Muscle layer of colon (tissue), 2 donors: ENCODE measurements at regions not wholly inside any gene's neighbourhood (a gene's known extent, or its start where the extent isn't known, plus 50 kb on each side); places are given as distances from the start of the nearest gene placed in this dataset.
"Not testable (repeated sequence)": the region's sequence is repeated elsewhere in the genome, so short reads cannot be mapped to it uniquely, and the experiment has no call there.

ENCODE experiments used
- H3K27ac ChIP-seq: one replicate; pipeline ENCODE4 v1.7.0; 2013; ENCODE audit warnings: low read depth, mild to moderate bottlenecking, low read length, moderate library complexity
- H3K27me3 ChIP-seq, 2 donors: one replicate each; pipeline ENCODE4 v1.7.0; 2013; ENCODE audit warnings: low read length in 2 of 2, mild to moderate bottlenecking in 2 of 2; ENCODE audit not compliant: insufficient read depth in 2 of 2, control insufficient read depth in 1 of 2
- H3K36me3 ChIP-seq: one replicate; pipeline ENCODE4 v1.7.0; 2013; ENCODE audit warnings: mild to moderate bottlenecking, low read length; ENCODE audit not compliant: insufficient read depth
- H3K4me1 ChIP-seq: one replicate; pipeline ENCODE4 v1.7.0; 2013; ENCODE audit warnings: mild to moderate bottlenecking, low read length; ENCODE audit not compliant: insufficient read depth
- H3K4me3 ChIP-seq, 2 donors: one replicate each; pipeline ENCODE4 v1.7.0; 2013; ENCODE audit warnings: low read length in 2 of 2, low read depth in 1 of 2, mild to moderate bottlenecking in 1 of 2, moderate library complexity in 1 of 2
- H3K9ac ChIP-seq: one replicate; pipeline ENCODE4 v1.7.0; 2013; ENCODE audit warnings: low read length
- H3K9me3 ChIP-seq: one replicate; pipeline ENCODE4 v1.7.0; 2013; ENCODE audit warnings: mild to moderate bottlenecking, low read length
- donor health status: abdominal sarcoma.
- donor health status: Adenocarcinoma of cecum.

- Histone ChIP-seq H3K4me1 (peaks cover 12% of the 10 kb centered on the region), H3K4me3 (no peak overlapping the region)
Measured at GRCh38 chr1:192906334-192906733, 97.5 kb downstream of the RGS2 start.

GRCh38 chr1:192907545-192908243 is 98.9 kb downstream of the RGS2 start:
- Histone ChIP-seq H3K9ac (no peak overlapping the region), H3K27ac (peak overlapping the region; percentile 54), H3K36me3 (no peaks in the 10 kb centered on the region), H3K9me3 (no peaks in the 10 kb centered on the region), H3K27me3 (no peaks in the 10 kb centered on the region), H3K4me1 (peaks cover 12% of the 10 kb centered on the region), H3K4me3 (no peak overlapping the region)

More at GRCh38 chr1:192906334-192906733, 97.5 kb downstream of the RGS2 start:
- H3K9me3 ChIP-seq, result no peaks in the 10 kb centered on the region
- H3K9ac ChIP-seq, result no peak overlapping the region
- H3K27me3 ChIP-seq, result no peaks in the 10 kb centered on the region
- no peak overlapping the region for H3K27ac ChIP-seq
- no peaks in the 10 kb centered on the region for H3K36me3 ChIP-seq

GRCh38 chr1:192911896-192912656 is 103.2 kb downstream of the RGS2 start:
- H3K4me3 ChIP-seq, H3K27ac ChIP-seq, H3K9ac ChIP-seq, H3K36me3 ChIP-seq, H3K27me3 ChIP-seq, H3K9me3 ChIP-seq: not testable (repeated sequence)
- H3K4me1 ChIP-seq, result peaks cover 27% of the 10 kb centered on the region

- Histone ChIP-seq H3K4me1 (peaks cover 17% of the 10 kb centered on the region), H3K27ac (no peak overlapping the region), H3K4me3 (no peak overlapping the region), H3K27me3 (no peaks in the 10 kb centered on the region), H3K9ac (no peak overlapping the region), H3K36me3 (no peaks in the 10 kb centered on the region), H3K9me3 (no peaks in the 10 kb centered on the region)
Measured at GRCh38 chr1:192913683-192914082, 104.8 kb downstream of the RGS2 start.

- H3K4me3 ChIP-seq, result no peak overlapping the region
- H3K27ac ChIP-seq, result no peak overlapping the region
Measured at GRCh38 chr1:192914092-192914491, 105.3 kb downstream of the RGS2 start.

GRCh38 chr1:192914696-192915095 is 105.9 kb downstream of the RGS2 start:
- H3K27ac ChIP-seq, result no peak overlapping the region

More at GRCh38 chr1:192914092-192914491, 105.3 kb downstream of the RGS2 start:
- no peaks in the 10 kb centered on the region for H3K27me3 ChIP-seq
- no peaks in the 10 kb centered on the region for H3K9me3 ChIP-seq
- H3K4me1 ChIP-seq, result peaks cover 16% of the 10 kb centered on the region
- no peak overlapping the region for H3K9ac ChIP-seq
- no peaks in the 10 kb centered on the region for H3K36me3 ChIP-seq

GRCh38 chr1:192916021-192916420 is 107.2 kb downstream of the RGS2 start:
- H3K27ac ChIP-seq, result no peak overlapping the region
- no peaks in the 10 kb centered on the region for H3K36me3 ChIP-seq
- no peaks in the 10 kb centered on the region for H3K9me3 ChIP-seq
- no peaks in the 10 kb centered on the region for H3K27me3 ChIP-seq
- peaks cover 33% of the 10 kb centered on the region for H3K4me1 ChIP-seq
- no peak overlapping the region for H3K4me3 ChIP-seq
- H3K9ac ChIP-seq, result no peak overlapping the region

More at GRCh38 chr1:192914696-192915095, 105.9 kb downstream of the RGS2 start:
- no peak overlapping the region for H3K9ac ChIP-seq
- no peaks in the 10 kb centered on the region for H3K27me3 ChIP-seq
- no peaks in the 10 kb centered on the region for H3K36me3 ChIP-seq
- no peak overlapping the region for H3K4me3 ChIP-seq
- no peaks in the 10 kb centered on the region for H3K9me3 ChIP-seq
- H3K4me1 ChIP-seq, result peaks cover 22% of the 10 kb centered on the region

GRCh38 chr1:192918259-192918658 is 109.4 kb downstream of the RGS2 start:
- H3K9ac ChIP-seq, result no peak overlapping the region
- peaks cover 40% of the 10 kb centered on the region for H3K4me1 ChIP-seq
- H3K4me3 ChIP-seq, result no peak overlapping the region
- H3K27me3 ChIP-seq, result no peaks in the 10 kb centered on the region
- H3K9me3 ChIP-seq, result no peaks in the 10 kb centered on the region
- no peak overlapping the region for H3K27ac ChIP-seq
- no peaks in the 10 kb centered on the region for H3K36me3 ChIP-seq

GRCh38 chr1:192920412-192920811 is 111.6 kb downstream of the RGS2 start:
- H3K4me3 ChIP-seq, result no peak overlapping the region
- H3K9ac ChIP-seq, result no peak overlapping the region
- H3K36me3 ChIP-seq, result no peaks in the 10 kb centered on the region
- H3K27ac ChIP-seq, result peak overlapping the region; percentile 68
- no peaks in the 10 kb centered on the region for H3K9me3 ChIP-seq
- H3K27me3 ChIP-seq, result no peaks in the 10 kb centered on the region
- peaks cover 25% of the 10 kb centered on the region for H3K4me1 ChIP-seq

GRCh38 chr1:192925609-192926008 is 116.8 kb downstream of the RGS2 start:
- no peaks in the 10 kb centered on the region for H3K27me3 ChIP-seq

GRCh38 chr1:192926736-192927135 is 117.9 kb downstream of the RGS2 start:
- no peaks in the 10 kb centered on the region for H3K9me3 ChIP-seq
- no peak overlapping the region for H3K27ac ChIP-seq
- peaks cover 5% of the 10 kb centered on the region for H3K4me1 ChIP-seq
- no peaks in the 10 kb centered on the region for H3K36me3 ChIP-seq
- no peak overlapping the region for H3K4me3 ChIP-seq
- H3K9ac ChIP-seq, result no peak overlapping the region
- no peaks in the 10 kb centered on the region for H3K27me3 ChIP-seq

More at GRCh38 chr1:192925609-192926008, 116.8 kb downstream of the RGS2 start:
- H3K36me3 ChIP-seq, result no peaks in the 10 kb centered on the region
- no peak overlapping the region for H3K4me3 ChIP-seq
- H3K27ac ChIP-seq, result no peak overlapping the region
- peaks cover 9% of the 10 kb centered on the region for H3K4me1 ChIP-seq
- no peaks in the 10 kb centered on the region for H3K9me3 ChIP-seq
- H3K9ac ChIP-seq, result no peak overlapping the region
